ENCODE measurements at regions not wholly inside any gene's neighbourhood (a gene's known extent, or its start where the extent isn't known, plus 50 kb on each side); places are given as distances from the start of the nearest gene placed in this dataset.

DNA sequence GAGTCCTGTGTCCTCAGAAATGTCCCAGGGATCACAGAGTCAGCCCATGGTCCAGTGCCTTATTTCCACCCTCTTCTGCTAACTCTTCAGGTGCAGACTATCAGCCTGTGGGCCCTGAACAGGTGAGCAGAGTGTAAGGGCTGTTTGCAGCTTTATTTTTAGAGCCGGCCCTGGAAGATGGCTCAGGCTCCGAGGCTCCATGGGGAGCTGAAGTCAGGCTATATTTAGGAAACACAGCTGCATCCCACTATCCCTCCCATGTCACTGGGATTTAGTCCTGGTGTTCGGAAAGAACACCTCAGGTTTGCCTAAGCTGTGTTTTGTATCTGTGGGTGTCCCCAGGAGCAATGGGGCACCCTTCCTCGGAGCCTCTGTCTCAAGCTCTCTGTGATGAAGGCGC, 126.9 kb downstream of the RPS24 start:
- no peaks in the 10 kb centered on the region for H3K9me3 ChIP-seq
- no peaks in the 10 kb centered on the region for H3K4me1 ChIP-seq (ENCODE audit: control insufficient read depth in 1 of 2, low read depth in 2 of 2)
- no peaks in the 10 kb centered on the region for H3K27me3 ChIP-seq (replicated peaks; ENCODE audit: insufficient read depth)
- TF ChIP-seq, protein P1, sequence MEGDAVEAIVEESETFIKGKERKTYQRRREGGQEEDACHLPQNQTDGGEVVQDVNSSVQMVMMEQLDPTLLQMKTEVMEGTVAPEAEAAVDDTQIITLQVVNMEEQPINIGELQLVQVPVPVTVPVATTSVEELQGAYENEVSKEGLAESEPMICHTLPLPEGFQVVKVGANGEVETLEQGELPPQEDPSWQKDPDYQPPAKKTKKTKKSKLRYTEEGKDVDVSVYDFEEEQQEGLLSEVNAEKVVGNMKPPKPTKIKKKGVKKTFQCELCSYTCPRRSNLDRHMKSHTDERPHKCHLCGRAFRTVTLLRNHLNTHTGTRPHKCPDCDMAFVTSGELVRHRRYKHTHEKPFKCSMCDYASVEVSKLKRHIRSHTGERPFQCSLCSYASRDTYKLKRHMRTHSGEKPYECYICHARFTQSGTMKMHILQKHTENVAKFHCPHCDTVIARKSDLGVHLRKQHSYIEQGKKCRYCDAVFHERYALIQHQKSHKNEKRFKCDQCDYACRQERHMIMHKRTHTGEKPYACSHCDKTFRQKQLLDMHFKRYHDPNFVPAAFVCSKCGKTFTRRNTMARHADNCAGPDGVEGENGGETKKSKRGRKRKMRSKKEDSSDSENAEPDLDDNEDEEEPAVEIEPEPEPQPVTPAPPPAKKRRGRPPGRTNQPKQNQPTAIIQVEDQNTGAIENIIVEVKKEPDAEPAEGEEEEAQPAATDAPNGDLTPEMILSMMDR (IDR thresholded peaks at IDR 0.05): no peak
- H3K4me3 ChIP-seq: no peak overlapping the region
- H3K36me3 ChIP-seq: no peaks in the 10 kb centered on the region
- H3K27ac ChIP-seq: no peak overlapping the region
- ATAC-seq (ENCODE audit: insufficient number of reproducible peaks, low FRiP score, low read depth): no peak
- no peak for DNase-seq (ENCODE audit: low spot score)

DNA sequence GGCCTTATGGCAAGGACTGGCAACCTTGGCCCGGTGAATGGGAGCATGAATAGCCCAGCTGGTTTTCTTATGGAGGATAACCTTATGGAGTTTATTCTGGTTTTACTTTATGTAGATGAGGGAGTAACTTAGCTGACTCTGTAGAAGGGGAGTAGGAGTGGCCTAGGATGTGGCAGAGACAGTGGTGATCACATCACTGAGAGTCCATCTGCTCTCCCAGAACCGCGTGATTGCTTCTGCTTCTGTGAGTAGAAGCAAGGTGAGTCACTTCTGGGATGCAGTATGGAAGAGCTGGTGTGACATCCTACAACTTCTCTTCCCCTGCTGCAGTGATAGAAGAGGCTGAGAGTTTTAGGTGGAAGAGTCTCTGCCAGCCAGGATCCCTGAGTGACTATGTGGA, 129.2 kb downstream of the RPS24 start:
- H3K4me3 ChIP-seq: no peak overlapping the region

DNA sequence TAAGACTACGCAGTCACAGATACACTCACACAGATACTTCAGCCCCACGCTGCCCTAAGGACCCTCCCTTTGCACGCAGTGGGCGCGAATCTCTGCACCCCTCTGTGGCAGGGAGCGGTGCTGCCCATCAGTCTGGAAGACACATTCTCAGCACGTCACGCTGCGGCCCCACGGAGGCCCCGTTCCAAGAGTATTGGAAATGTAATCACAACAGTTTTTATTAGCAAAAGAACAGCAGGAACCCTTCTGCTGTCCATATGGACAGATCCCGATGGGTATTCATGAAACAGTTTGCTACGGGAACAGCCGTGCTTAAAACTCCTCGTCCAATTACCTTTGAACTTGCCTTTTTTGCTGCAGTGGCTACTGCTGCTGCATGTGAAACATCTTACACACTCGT, 131.0 kb downstream of the RPS24 start:
- Histone ChIP-seq H3K4me1 (ENCODE audit: control insufficient read depth in 1 of 2, low read depth in 2 of 2) (no peaks in the 10 kb centered on the region), H3K27ac (no peak overlapping the region), H3K9me3 (no peaks in the 10 kb centered on the region), H3K36me3 (no peaks in the 10 kb centered on the region), H3K27me3 (replicated peaks; ENCODE audit: insufficient read depth) (no peaks in the 10 kb centered on the region), H3K4me3 (no peak overlapping the region)
- no peak for ATAC-seq (ENCODE audit: insufficient number of reproducible peaks, low FRiP score, low read depth)
- no peak for DNase-seq (ENCODE audit: low spot score)
- TF ChIP-seq, protein P1 (IDR thresholded peaks at IDR 0.05): no peak

More for the DNA sequence above, 129.2 kb downstream of the RPS24 start:
- DNase-seq (ENCODE audit: low spot score) (no peak), ATAC-seq (ENCODE audit: insufficient number of reproducible peaks, low FRiP score, low read depth) (no peak)
- Histone ChIP-seq H3K36me3 (no peaks in the 10 kb centered on the region), H3K27ac (no peak overlapping the region), H3K27me3 (replicated peaks; ENCODE audit: insufficient read depth) (no peaks in the 10 kb centered on the region), H3K4me1 (ENCODE audit: control insufficient read depth in 1 of 2, low read depth in 2 of 2) (no peaks in the 10 kb centered on the region), H3K9me3 (no peaks in the 10 kb centered on the region)
- TF ChIP-seq, protein P1 (IDR thresholded peaks at IDR 0.05): no peak

DNA sequence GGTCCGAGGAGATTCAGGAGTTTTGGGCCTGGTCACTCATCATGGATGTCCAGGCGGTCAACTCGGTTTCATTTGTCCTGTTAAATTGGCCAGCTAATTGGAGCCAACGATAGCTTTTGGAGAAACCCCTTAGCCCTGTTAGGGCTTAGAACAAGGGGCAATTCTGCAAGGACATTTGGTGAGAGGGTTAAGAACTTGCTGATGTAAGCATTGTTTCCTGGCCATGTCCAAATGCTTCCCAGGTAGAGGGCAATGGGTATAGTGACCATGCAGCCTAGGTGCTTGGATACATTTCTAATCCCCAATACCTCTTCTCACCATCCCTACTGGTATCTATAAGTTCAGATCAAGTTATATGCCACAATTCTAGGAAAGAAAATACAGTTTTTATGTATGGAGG, 131.5 kb downstream of the RPS24 start:
- TF ChIP-seq, protein P1 (IDR thresholded peaks at IDR 0.05): no peak
- H3K36me3 ChIP-seq: no peaks in the 10 kb centered on the region
- H3K4me1 ChIP-seq (ENCODE audit: control insufficient read depth in 1 of 2, low read depth in 2 of 2): no peaks in the 10 kb centered on the region
- ATAC-seq (ENCODE audit: insufficient number of reproducible peaks, low FRiP score, low read depth) (no peak), DNase-seq (ENCODE audit: low spot score) (no peak)
- no peak overlapping the region for H3K27ac ChIP-seq
- no peaks in the 10 kb centered on the region for H3K27me3 ChIP-seq (replicated peaks; ENCODE audit: insufficient read depth)
- no peaks in the 10 kb centered on the region for H3K9me3 ChIP-seq
- no peak overlapping the region for H3K4me3 ChIP-seq

DNA sequence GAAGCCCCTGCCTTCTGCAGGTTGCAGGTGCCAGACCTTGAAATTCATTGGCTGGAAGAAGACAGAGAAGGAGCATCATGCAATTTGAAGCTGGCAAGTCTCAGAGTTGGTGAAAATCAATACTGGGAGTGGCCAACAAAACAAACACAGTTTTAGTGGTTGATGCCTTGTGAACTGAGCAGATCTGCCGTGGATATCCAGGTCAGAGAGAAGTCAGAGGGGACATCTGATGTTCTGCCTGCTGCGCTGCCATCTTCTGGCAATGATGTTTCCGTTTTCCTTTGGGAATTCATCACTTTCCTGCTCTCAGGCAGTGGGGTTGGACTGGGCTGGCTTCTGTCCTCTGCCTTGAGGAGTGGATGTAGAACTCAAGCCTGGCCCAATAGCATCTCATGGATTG, 132.0 kb downstream of the RPS24 start:
- Histone ChIP-seq H3K27me3 (replicated peaks; ENCODE audit: insufficient read depth) (no peaks in the 10 kb centered on the region), H3K4me3 (no peak overlapping the region), H3K9me3 (no peaks in the 10 kb centered on the region), H3K27ac (no peak overlapping the region), H3K36me3 (no peaks in the 10 kb centered on the region), H3K4me1 (ENCODE audit: control insufficient read depth in 1 of 2, low read depth in 2 of 2) (no peaks in the 10 kb centered on the region)
- TF ChIP-seq, protein P1 (IDR thresholded peaks at IDR 0.05): no peak
- DNase-seq (ENCODE audit: low spot score): no peak
- ATAC-seq (ENCODE audit: insufficient number of reproducible peaks, low FRiP score, low read depth): no peak

Data from thoracic aorta (tissue), 2 donors.